WTC11 (cell line): ENCODE measurements at regions not wholly inside any gene's neighbourhood (a gene's known extent, or its start where the extent isn't known, plus 50 kb on each side); places are given as distances from the start of the nearest gene placed in this dataset.

Experiments
- ATAC-seq: fragments of 200-7000 bp; cut with Tn5 transposase; 2 replicates; pipeline ENCODE4 v1.10.0; 2021; ENCODE audit warnings: mild to moderate bottlenecking, moderate library complexity
- CTCF ChIA-PET: fragments of 300-600 bp; sonication (Branson Sonifier 250); formaldehyde crosslinking; loops from one replicate; lab custom pipeline; 2021; ENCODE audit warnings: antibody characterized with exemption; lab: Charles Lee
- POLR2A ChIA-PET: fragments of 350-600 bp; sonication (Branson Sonifier 250); formaldehyde crosslinking; loops from one replicate; lab custom pipeline; 2021; ENCODE audit warnings: antibody characterized with exemption; lab: Charles Lee
- DNase-seq: peaks from one replicate; pipeline ENCODE4 v3.0.0; 2021; ENCODE audit warnings: low spot score
- H3K27ac Mint-ChIP-seq: 2 replicates; pipeline ENCODE4 v1.8.0; 2021; ENCODE audit warnings: mixed read lengths
- H3K27me3 Mint-ChIP-seq: 2 replicates; pipeline ENCODE4 v1.8.0; 2021; ENCODE audit warnings: low read depth, mild to moderate bottlenecking, moderate library complexity, mixed read lengths
- H3K36me3 Mint-ChIP-seq: 2 replicates; pipeline ENCODE4 v1.8.0; 2021; ENCODE audit warnings: mixed read lengths
- H3K4me1 Mint-ChIP-seq: 2 replicates; pipeline ENCODE4 v1.8.0; 2022; ENCODE audit warnings: mixed read lengths
- H3K4me3 Mint-ChIP-seq: 2 replicates; pipeline ENCODE4 v1.8.0; 2021; ENCODE audit warnings: mild to moderate bottlenecking, moderate library complexity, mixed read lengths
- H3K9me3 Mint-ChIP-seq: 2 replicates; pipeline ENCODE4 v1.8.0; 2021; ENCODE audit warnings: mixed read lengths
- ARID4B ChIP-seq: sonication (generic); formaldehyde crosslinking; IDR thresholded peaks from 2 replicates; pipeline ENCODE4 v1.8.0; 2023; ENCODE audit warnings: missing genetic modification reagents, mild to moderate bottlenecking, borderline replicate concordance
- ATF3 ChIP-seq: sonication (generic); formaldehyde crosslinking; conservative IDR thresholded peaks from 2 replicates; pipeline ENCODE4 v1.8.1; 2022; ENCODE audit warnings: mild to moderate bottlenecking, missing genetic modification reagents
- CBFB ChIP-seq: sonication (generic); formaldehyde crosslinking; IDR thresholded peaks from 2 replicates; pipeline ENCODE4 v1.8.1; 2022; ENCODE audit warnings: mild to moderate bottlenecking, low read depth, missing genetic modification reagents
- ELF4 ChIP-seq: sonication (generic); formaldehyde crosslinking; IDR thresholded peaks from 2 replicates; pipeline ENCODE4 v1.8.1; 2022; ENCODE audit warnings: low read depth, mild to moderate bottlenecking, moderate library complexity, missing genetic modification reagents
- ETV6 ChIP-seq: sonication (generic); formaldehyde crosslinking; IDR thresholded peaks from 2 replicates; pipeline ENCODE4 v1.8.1; 2022; ENCODE audit warnings: mild to moderate bottlenecking, missing genetic modification reagents
- GTF2I ChIP-seq: fragments of 250-450 bp; sonication (Bioruptor Pico); conservative IDR thresholded peaks from 2 replicates; pipeline ENCODE4 v1.4.0; 2021; ENCODE audit warnings: mild to moderate bottlenecking
- JUN ChIP-seq: sonication (generic); formaldehyde crosslinking; IDR thresholded peaks from 2 replicates; pipeline ENCODE4 v1.8.0; 2023; ENCODE audit warnings: mild to moderate bottlenecking, missing genetic modification reagents
- KAT7 ChIP-seq: sonication (generic); formaldehyde crosslinking; IDR thresholded peaks from 2 replicates; pipeline ENCODE4 v1.8.1; 2023; ENCODE audit warnings: missing genetic modification reagents, mild to moderate bottlenecking, borderline replicate concordance
- RORB ChIP-seq: fragments of 250-450 bp; sonication (Bioruptor Pico); IDR thresholded peaks from 2 replicates; pipeline ENCODE4 v1.9.0; 2021; ENCODE audit warnings: mild to moderate bottlenecking
- SMAD4 ChIP-seq: sonication (generic); formaldehyde crosslinking; IDR thresholded peaks from 2 replicates; pipeline ENCODE4 v1.8.0; 2022; ENCODE audit warnings: mild to moderate bottlenecking, missing genetic modification reagents
- ZNF232 ChIP-seq: sonication (generic); formaldehyde crosslinking; IDR thresholded peaks from 2 replicates; pipeline ENCODE4 v1.8.0; 2022; ENCODE audit warnings: mild to moderate bottlenecking, missing genetic modification reagents
- ZNF396 ChIP-seq: fragments of 250-450 bp; sonication (Bioruptor Pico); IDR thresholded peaks from 2 replicates; pipeline ENCODE4 v1.8.0; 2021; ENCODE audit warnings: mild to moderate bottlenecking, moderate library complexity, borderline replicate concordance
- ZNF425 ChIP-seq: fragments of 250-450 bp; sonication (Bioruptor Pico); conservative IDR thresholded peaks from 2 replicates; pipeline ENCODE4 v1.9.0; 2021; ENCODE audit warnings: mild to moderate bottlenecking
- ZNF512 ChIP-seq: sonication (generic); formaldehyde crosslinking; IDR thresholded peaks from 2 replicates; pipeline ENCODE4 v1.8.1; 2022; ENCODE audit warnings: missing genetic modification reagents, borderline replicate concordance
- ZNF532 ChIP-seq: fragments of 250-450 bp; sonication (Bioruptor Pico); IDR thresholded peaks from 2 replicates; pipeline ENCODE4 v1.9.0; 2021; ENCODE audit warnings: mild to moderate bottlenecking, borderline replicate concordance
- ZSCAN18 ChIP-seq: fragments of 250-450 bp; sonication (Bioruptor Pico); IDR thresholded peaks from 2 replicates; pipeline ENCODE4 v2.1.2; 2022; ENCODE audit warnings: mild to moderate bottlenecking, moderate library complexity

- TF ChIP-seq ZNF425 = no peak
- TF ChIP-seq ZSCAN18 (CRISPR knock-in tag) = no peak
Measured at GRCh38 chr9:73890685-73891277, 606.4 kb upstream of the RORB start (continued).

- Mint-ChIP-seq H3K36me3 (peaks cover 2% of the 10 kb centered on the region), H3K27ac (no peak overlapping the region), H3K27me3 (no peaks in the 10 kb centered on the region), H3K4me1 (no peaks in the 10 kb centered on the region), H3K9me3 (peaks cover 11% of the 10 kb centered on the region), H3K4me3 (no peak overlapping the region)
- ATAC-seq (no peak), DNase-seq (no peak)
- ChIA-PET CTCF (no interaction called here), POLR2A (no interaction called here)
- TF ChIP-seq SMAD4 = no peak
- no peak for TF ChIP-seq ZNF532 (CRISPR knock-in tag)
- TF ChIP-seq ELF4 (CRISPR knock-in tag) = no peak
- no peak for TF ChIP-seq ZNF232 (CRISPR knock-in tag)
- TF ChIP-seq CBFB (CRISPR knock-in tag) = no peak
- no peak for TF ChIP-seq ETV6 (CRISPR knock-in tag)
- TF ChIP-seq ARID4B (CRISPR knock-in tag) = no peak
Measured at GRCh38 chr9:73892335-73892734, 604.8 kb upstream of the RORB start.

GRCh38 chr9:73893230-73893629 lies 603.9 kb upstream of the RORB start:
- ChIA-PET CTCF (no interaction called here), POLR2A (no interaction called here)
- Mint-ChIP-seq H3K36me3 (no peaks in the 10 kb centered on the region), H3K4me3 (no peak overlapping the region), H3K27ac (no peak overlapping the region), H3K4me1 (no peaks in the 10 kb centered on the region), H3K9me3 (peaks cover 14% of the 10 kb centered on the region), H3K27me3 (no peaks in the 10 kb centered on the region)
- ATAC-seq (no peak), DNase-seq (no peak)
- TF ChIP-seq GTF2I (CRISPR knock-in tag) (no peak), SMAD4 (no peak), ZNF396 (CRISPR knock-in tag) (no peak), RORB (no peak), JUN (no peak), KAT7 (CRISPR knock-in tag) (no peak), ZNF512 (CRISPR knock-in tag) (no peak), ELF4 (CRISPR knock-in tag) (no peak), ATF3 (CRISPR knock-in tag) (no peak)
